Adrenal gland (tissue), 5 donors: ENCODE measurements at regions not wholly inside any gene's neighbourhood (a gene's known extent, or its start where the extent isn't known, plus 50 kb on each side); places are given as distances from the start of the nearest gene placed in this dataset.

ENCODE experiments used
- POLR2A ChIP-seq, 2 donors: fragments of 450-650 bp; IDR thresholded peaks; one replicate each; pipeline ENCODE4 v1.6.1; 2017; ENCODE audit warnings: antibody characterized with exemption in 2 of 2, mild to moderate bottlenecking in 2 of 2, moderate library complexity in 1 of 2
- TF ChIP-seq, protein P1 (sequence below), 6 experiments: fragments of 450-650 bp in 4 of 6; fragments of 200-600 bp in 2 of 6; sonication (generic) in 1 of 6; IDR thresholded peaks; 1 replicate in 5 of 6; 2 replicates in 1 of 6; pipeline versions ENCODE4 v1.5.1 to v1.8.0; 2016 to 2021; ENCODE audit warnings: antibody characterized with exemption in 6 of 6, mild to moderate bottlenecking in 2 of 6, moderate library complexity in 1 of 6
- donor health status: DM: no; HTN: no; CAD: no.

GRCh38 chr5:87898574-87898973 lies 370.1 kb downstream of the TMEM161B start:
- TF ChIP-seq, protein P1, sequence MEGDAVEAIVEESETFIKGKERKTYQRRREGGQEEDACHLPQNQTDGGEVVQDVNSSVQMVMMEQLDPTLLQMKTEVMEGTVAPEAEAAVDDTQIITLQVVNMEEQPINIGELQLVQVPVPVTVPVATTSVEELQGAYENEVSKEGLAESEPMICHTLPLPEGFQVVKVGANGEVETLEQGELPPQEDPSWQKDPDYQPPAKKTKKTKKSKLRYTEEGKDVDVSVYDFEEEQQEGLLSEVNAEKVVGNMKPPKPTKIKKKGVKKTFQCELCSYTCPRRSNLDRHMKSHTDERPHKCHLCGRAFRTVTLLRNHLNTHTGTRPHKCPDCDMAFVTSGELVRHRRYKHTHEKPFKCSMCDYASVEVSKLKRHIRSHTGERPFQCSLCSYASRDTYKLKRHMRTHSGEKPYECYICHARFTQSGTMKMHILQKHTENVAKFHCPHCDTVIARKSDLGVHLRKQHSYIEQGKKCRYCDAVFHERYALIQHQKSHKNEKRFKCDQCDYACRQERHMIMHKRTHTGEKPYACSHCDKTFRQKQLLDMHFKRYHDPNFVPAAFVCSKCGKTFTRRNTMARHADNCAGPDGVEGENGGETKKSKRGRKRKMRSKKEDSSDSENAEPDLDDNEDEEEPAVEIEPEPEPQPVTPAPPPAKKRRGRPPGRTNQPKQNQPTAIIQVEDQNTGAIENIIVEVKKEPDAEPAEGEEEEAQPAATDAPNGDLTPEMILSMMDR (IDR thresholded peaks at IDR 0.05) = no peak
- no peak for TF ChIP-seq POLR2A (IDR thresholded peaks at IDR 0.05)
